ENCODE measurements at regions not wholly inside any gene's neighbourhood (a gene's known extent, or its start where the extent isn't known, plus 50 kb on each side); places are given as distances from the start of the nearest gene placed in this dataset.
A peak's percentile ranks its signal among the peaks of the same experiment; 100 is the strongest.

DNA sequence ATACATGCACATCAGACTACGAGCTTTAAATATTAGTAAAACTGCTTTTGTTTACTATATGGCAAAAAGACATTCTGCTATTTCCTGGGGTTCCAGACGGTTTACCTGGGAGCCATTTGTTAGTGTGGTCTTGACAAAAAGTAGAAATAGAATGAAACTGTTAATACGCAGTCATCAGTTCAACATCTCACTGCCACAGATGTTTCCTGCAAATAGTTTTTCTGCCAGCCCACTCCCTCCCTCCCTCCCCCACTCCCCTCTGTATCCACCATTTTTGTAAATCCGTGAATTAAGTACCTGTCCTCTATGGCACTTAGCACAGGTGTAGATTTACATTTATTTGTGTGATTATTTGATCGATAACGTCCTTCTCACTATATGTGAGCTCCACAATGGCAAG, 74.6 kb upstream of the TPK1 start:
- DNase-seq (ENCODE audit: low read depth in 1 of 2, low spot score in 2 of 2): no peak
- Histone ChIP-seq H4K91ac (replicated peaks; ENCODE audit: insufficient read length, low read length) (no peak overlapping the region), H3K9me3 (ENCODE audit: insufficient read depth in 2 of 2, low read depth in 1 of 2, low read length in 1 of 2) (no peaks in the 10 kb centered on the region), H3K9ac (replicated peaks in 1 of 4; ENCODE audit: extremely low read depth in 1 of 4, low read depth in 3 of 4, low read length in 3 of 4) (no peak overlapping the region), H3K56ac (replicated peaks; ENCODE audit: insufficient read length, low read depth, low read length) (no peak overlapping the region), H2BK120ac (replicated peaks; ENCODE audit: low read depth, low read length) (no peak overlapping the region), H3K27me3 (replicated peaks in 1 of 4; ENCODE audit: control insufficient read depth in 3 of 4, extremely low read depth in 1 of 4, insufficient read depth in 3 of 4, low read length in 3 of 4) (no peaks in the 10 kb centered on the region), H4K5ac (ENCODE audit: insufficient read length, low read depth, low read length) (no peak overlapping the region), H3K4me3 (ENCODE audit: extremely low read depth in 1 of 4, insufficient read depth in 2 of 4, low read depth in 3 of 4, low read length in 4 of 4) (no peak overlapping the region), H2BK20ac (ENCODE audit: low read length) (no peak overlapping the region), H3K4me2 (ENCODE audit: insufficient read depth in 1 of 2, low read depth in 2 of 2, low read length in 2 of 2) (no peak overlapping the region), H4K8ac (ENCODE audit: extremely low read depth, insufficient read depth, low read length) (no peak overlapping the region), H2BK15ac (ENCODE audit: low read length) (no peak overlapping the region), H3K36me3 (ENCODE audit: control insufficient read depth in 2 of 4, insufficient read depth in 4 of 4, low read length in 3 of 4) (no peaks in the 10 kb centered on the region), H3K14ac (ENCODE audit: insufficient read length) (no peak overlapping the region), H3K4me1 (replicated peaks in 1 of 4; ENCODE audit: control insufficient read depth in 3 of 4, insufficient read depth in 4 of 4, low read length in 3 of 4) (peaks cover 0 to 4% (median under 1%) of the 10 kb centered on the region in 4 experiments; a peak in 2 of 7 replicates), H3K79me1 (ENCODE audit: low read depth, low read length) (no peaks in the 10 kb centered on the region), H2BK12ac (ENCODE audit: low read depth, low read length) (no peak overlapping the region), H3K79me2 (ENCODE audit: control insufficient read depth in 1 of 2, insufficient read depth in 2 of 2, low read length in 2 of 2) (no peaks in the 10 kb centered on the region), H2BK5ac (ENCODE audit: low read depth, low read length) (no peak overlapping the region), H3K23me2 (ENCODE audit: low read depth, low read length) (no peaks in the 10 kb centered on the region), H3K18ac (ENCODE audit: extremely low read depth, low read length) (no peak overlapping the region), H4K20me1 (replicated peaks in 1 of 2; ENCODE audit: control insufficient read depth in 1 of 2, insufficient read depth in 2 of 2, low read length in 2 of 2) (no peaks in the 10 kb centered on the region), H3K23ac (ENCODE audit: insufficient read length) (no peak overlapping the region), H2AK5ac (ENCODE audit: low read depth, low read length) (no peak overlapping the region), H3K4ac (replicated peaks; ENCODE audit: insufficient read length, low read depth, low read length) (no peak overlapping the region), H2AFZ (ENCODE audit: low read length) (0 out of 2 replicates have a peak overlapping the region, but pooled peaks have one; percentile 68), H3K27ac (ENCODE audit: low read depth, low read length) (no peak overlapping the region)
- CTCF ChIA-PET (ENCODE audit: partially characterized antibody): interaction anchor here (1.1 to 1.2 kb wide), 2 partner anchors 15 to 17 kb away, joined by 3 read pairs; no protein-coding TSS in a partner anchor
- POLR2A ChIA-PET (ENCODE audit: partially characterized antibody): interaction anchor here (0.6 kb wide), 1 partner anchor 1300 kb away, joined by 4 read pairs; no protein-coding TSS in a partner anchor
- TF ChIP-seq EZH2 (IDR thresholded peaks at IDR 0.05; ENCODE audit: low read depth, low read length, severe bottlenecking): no peak
- TF ChIP-seq CBX8 (IDR thresholded peaks at IDR 0.05; ENCODE audit: borderline replicate concordance, low read depth, low read length): no peak
- FAIRE-seq: no peak
- 85% methylated on average over 6 of the region's 6 CpGs; no CpG with 5 or more reads in 1 of the 2 experiments for WGBS, 2 experiments (ENCODE audit: extremely low coverage in 1 of 2, insufficient coverage in 1 of 2, insufficient read length in 1 of 2, insufficient replicate concordance in 2 of 2, low coverage in 1 of 2, low lambda C conversion rate in 2 of 2, missing lambda C conversion rate in 1 of 2)
